HEK293 (cell line): ENCODE measurements at regions not wholly inside any gene's neighbourhood (a gene's known extent, or its start where the extent isn't known, plus 50 kb on each side); places are given as distances from the start of the nearest gene placed in this dataset.

Experiments
- CTCF ChIA-PET: fragments of 350-600 bp; formaldehyde crosslinking; extraction: SDS; loops from one replicate; lab custom pipeline; 2021; ENCODE audit warnings: antibody characterized with exemption; lab: Yijun Ruan, JAX
- POLR2A ChIA-PET: fragments of 300-600 bp; formaldehyde crosslinking; extraction: SDS; loops from one replicate; lab custom pipeline; 2020; ENCODE audit warnings: antibody characterized with exemption, inconsistent platforms; lab: Yijun Ruan, JAX
- H3K27ac ChIP-seq: fragments of 200-500 bp; sonication (Bioruptor generic); 2 replicates; pipeline ENCODE4 v1.5.1; 2014; ENCODE audit warnings: low read depth, low read length, control low read depth, inconsistent platforms; ENCODE audit errors: extremely low read depth
- H3K36me3 ChIP-seq, 2 experiments: fragments of 200-500 bp in 1 of 2; sonication (Bioruptor generic) in 1 of 2; 1 replicate in 1 of 2; 2 replicates in 1 of 2; pipeline ENCODE4 v1.5.1; 2014 to 2017; ENCODE audit warnings: inconsistent platforms in 2 of 2, low read length in 2 of 2; ENCODE audit not compliant: control insufficient read depth in 2 of 2, insufficient read depth in 1 of 2
- H3K4me1 ChIP-seq: fragments of 200-500 bp; sonication (Bioruptor generic); 2 replicates; pipeline ENCODE4 v1.5.1; 2014; ENCODE audit warnings: mild to moderate bottlenecking, low read length, inconsistent platforms; ENCODE audit not compliant: control insufficient read depth, insufficient read depth
- H3K4me3 ChIP-seq: 2 replicates; pipeline ENCODE4 v1.5.1; 2011; ENCODE audit warnings: low read depth, mild to moderate bottlenecking, control low read depth, low read length, moderate library complexity
- H3K9me3 ChIP-seq: fragments of 200-500 bp; sonication (Bioruptor generic); 2 replicates; pipeline ENCODE4 v1.5.1; 2014; ENCODE audit warnings: low read depth, low read length, inconsistent platforms; ENCODE audit not compliant: control insufficient read depth, insufficient read depth
- RBAK ChIP-seq: fragments of 450-650 bp; formaldehyde crosslinking; IDR thresholded peaks from 2 replicates; pipeline ENCODE4 v1.5.1; 2016; ENCODE audit warnings: missing biosample characterization, missing genetic modification characterization
- REPIN1 ChIP-seq: fragments of 450-650 bp; formaldehyde crosslinking; IDR thresholded peaks from 2 replicates; pipeline ENCODE4 v1.5.1; 2017; ENCODE audit warnings: missing biosample characterization, missing genetic modification characterization, low read depth
- ZBTB49 ChIP-seq: fragments of 450-650 bp; formaldehyde crosslinking; IDR thresholded peaks from 2 replicates; pipeline ENCODE4 v1.5.1; 2016; ENCODE audit warnings: missing biosample characterization, missing genetic modification characterization, low read depth
- ZNF10 ChIP-seq: fragments of 450-650 bp; formaldehyde crosslinking; IDR thresholded peaks from 2 replicates; pipeline ENCODE4 v1.5.1; 2017; ENCODE audit warnings: missing biosample characterization, missing genetic modification characterization
- ZNF112 ChIP-seq: fragments of 450-650 bp; formaldehyde crosslinking; IDR thresholded peaks from 2 replicates; pipeline ENCODE4 v1.5.0; 2017; ENCODE audit warnings: missing biosample characterization, missing genetic modification characterization
- ZNF138 ChIP-seq: fragments of 450-650 bp; formaldehyde crosslinking; IDR thresholded peaks from 2 replicates; pipeline ENCODE4 v1.5.1; 2016; ENCODE audit warnings: missing biosample characterization, missing genetic modification characterization, borderline replicate concordance
- ZNF140 ChIP-seq: fragments of 450-650 bp; formaldehyde crosslinking; IDR thresholded peaks from 2 replicates; pipeline ENCODE4 v1.5.1; 2016; ENCODE audit warnings: missing biosample characterization, missing genetic modification characterization
- ZNF266 ChIP-seq: fragments of 450-650 bp; formaldehyde crosslinking; IDR thresholded peaks from 2 replicates; pipeline ENCODE4 v1.5.1; 2016; ENCODE audit warnings: missing biosample characterization, missing genetic modification characterization, low read depth
- ZNF341 ChIP-seq: fragments of 450-650 bp; formaldehyde crosslinking; IDR thresholded peaks from 2 replicates; pipeline ENCODE4; 2016; ENCODE audit warnings: low read depth, missing biosample characterization, missing genetic modification characterization
- ZNF394 ChIP-seq: fragments of 450-650 bp; formaldehyde crosslinking; IDR thresholded peaks from 2 replicates; pipeline ENCODE4 v1.5.1; 2016; ENCODE audit warnings: missing biosample characterization, missing genetic modification characterization, mild to moderate bottlenecking, moderate library complexity, borderline replicate concordance
- ZNF48 ChIP-seq: fragments of 450-650 bp; formaldehyde crosslinking; IDR thresholded peaks from 2 replicates; pipeline ENCODE4 v1.5.1; 2016; ENCODE audit warnings: missing biosample characterization, missing genetic modification characterization
- ZNF530 ChIP-seq: fragments of 450-650 bp; formaldehyde crosslinking; IDR thresholded peaks from 2 replicates; pipeline ENCODE4 v1.5.1; 2016; ENCODE audit warnings: low read depth, missing biosample characterization, missing genetic modification characterization
- ZNF624 ChIP-seq: fragments of 450-650 bp; formaldehyde crosslinking; IDR thresholded peaks from 2 replicates; pipeline ENCODE4 v1.5.1; 2017; ENCODE audit warnings: missing biosample characterization, missing genetic modification characterization
- ZNF654 ChIP-seq: fragments of 450-650 bp; formaldehyde crosslinking; IDR thresholded peaks from 2 replicates; pipeline ENCODE4 v1.5.1; 2016; ENCODE audit warnings: low read depth, missing biosample characterization, missing genetic modification characterization
- ZNF747 ChIP-seq: fragments of 450-650 bp; formaldehyde crosslinking; IDR thresholded peaks from 2 replicates; pipeline ENCODE4 v1.5.1; 2016; ENCODE audit warnings: missing biosample characterization, missing genetic modification characterization
- ZNF785 ChIP-seq: fragments of 450-650 bp; formaldehyde crosslinking; IDR thresholded peaks from 2 replicates; pipeline ENCODE4 v1.5.1; 2016; ENCODE audit warnings: missing biosample characterization, missing genetic modification characterization
- ZSCAN5A ChIP-seq: fragments of 450-650 bp; formaldehyde crosslinking; IDR thresholded peaks from 2 replicates; pipeline ENCODE4 v1.5.1; 2016; ENCODE audit warnings: missing biosample characterization, missing genetic modification characterization
- TF ChIP-seq, protein P1 (sequence below): fragments of 450-650 bp; formaldehyde crosslinking; IDR thresholded peaks from 2 replicates; pipeline ENCODE4 v1.5.1; 2016; ENCODE audit warnings: missing biosample characterization, missing genetic modification characterization
- TF ChIP-seq, protein P2 (sequence below): fragments of 450-650 bp; formaldehyde crosslinking; conservative IDR thresholded peaks from 2 replicates; pipeline ENCODE4 v1.5.1; 2016; ENCODE audit warnings: low read depth, missing biosample characterization, missing genetic modification characterization

DNA sequence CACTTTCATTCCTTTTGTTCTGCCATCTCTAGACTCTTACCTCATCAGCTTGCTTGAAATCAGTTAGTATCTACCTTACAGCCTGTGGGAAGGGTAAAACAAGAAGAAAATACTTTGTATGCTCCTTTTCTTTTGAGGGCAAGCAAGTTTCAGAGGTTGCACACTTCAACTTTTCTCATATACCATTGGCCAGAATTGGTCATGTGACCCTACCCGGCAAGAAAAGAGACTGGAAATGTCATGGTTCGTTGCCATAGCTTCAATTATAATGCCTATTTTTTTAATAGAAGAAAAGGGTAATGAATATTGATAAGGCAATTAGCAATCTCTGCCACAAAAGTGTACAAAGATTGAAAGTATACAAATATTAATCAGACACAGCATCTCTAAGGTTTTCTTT is 346.7 kb upstream of the TACR3 start (continued):
- no peak for TF ChIP-seq ZNF48
- no peak for TF ChIP-seq RBAK (tag by site-specific recombination)
- no peak for TF ChIP-seq ZNF138
- no peak for TF ChIP-seq ZNF747 (tag by site-specific recombination)
- TF ChIP-seq ZNF112 (tag by site-specific recombination): no peak
- no peak for TF ChIP-seq ZNF10

DNA sequence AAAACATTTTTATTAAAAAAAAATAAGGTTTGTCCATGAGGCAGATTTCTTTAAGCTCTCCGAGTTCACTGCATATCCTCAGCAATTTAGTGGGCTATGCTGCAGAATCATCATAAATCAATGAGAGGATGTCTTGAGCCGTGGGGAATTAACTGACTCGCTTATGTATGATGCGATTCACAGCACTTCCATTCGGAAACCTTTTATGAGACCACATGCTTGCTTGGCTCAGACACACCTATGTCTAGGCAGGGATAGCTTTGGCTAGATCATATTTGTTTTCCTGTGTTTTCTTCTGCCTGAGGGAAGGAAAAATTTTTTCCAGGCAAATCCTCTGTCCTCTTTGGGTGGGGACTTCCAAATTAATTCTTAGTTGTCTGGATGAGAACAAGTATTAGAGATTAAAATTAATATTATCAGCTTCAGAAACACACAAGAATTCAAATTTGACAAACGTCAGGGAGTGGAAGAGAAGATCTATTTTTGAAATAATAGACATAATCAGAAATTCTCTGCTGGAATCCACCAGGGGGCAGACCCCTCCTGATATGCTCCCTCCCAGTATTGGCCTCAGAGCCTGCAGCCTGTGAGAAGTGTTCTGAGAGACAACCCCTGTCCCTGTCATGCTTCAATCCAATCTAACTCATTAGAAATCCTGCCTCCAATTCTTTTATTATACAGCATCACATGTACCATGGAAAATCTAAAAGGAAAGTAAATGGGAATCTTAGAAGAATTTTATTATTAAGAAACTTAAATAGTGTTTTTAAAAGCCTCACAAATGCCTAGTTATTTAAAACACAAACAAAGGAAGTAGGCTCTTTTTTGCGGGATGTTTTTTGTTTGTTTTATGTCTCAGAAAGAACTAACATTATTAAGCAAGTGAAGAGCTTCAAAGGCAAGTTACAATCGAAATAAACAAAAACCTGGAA is 345.1 kb upstream of the TACR3 start:
- Histone ChIP-seq H3K4me3 (no peak overlapping the region), H3K4me1 (no peaks in the 10 kb centered on the region), H3K36me3 (no peaks in the 10 kb centered on the region), H3K27ac (no peak overlapping the region), H3K9me3 (no peaks in the 10 kb centered on the region)
- ChIA-PET POLR2A (no interaction called here), CTCF (interaction anchor here (0.6 to 1.6 kb wide), 11 partner anchors 8 to 1409 kb away, joined by 3 to 8 read pairs (median 3); partner anchors contain the start of gene PPA2)
- TF ChIP-seq ZNF341: no peak
- TF ChIP-seq ZNF654 (tag by site-specific recombination): peak; percentile 26; the same call in 1 of the 2 replicates

GRCh38 chr4:104063341-104063740 is 343.6 kb upstream of the TACR3 start:
- Histone ChIP-seq H3K9me3 (no peaks in the 10 kb centered on the region), H3K36me3 (no peaks in the 10 kb centered on the region), H3K4me3 (no peak overlapping the region), H3K4me1 (no peaks in the 10 kb centered on the region)
- ChIA-PET CTCF (no interaction called here), POLR2A (no interaction called here)
- TF ChIP-seq, protein P1, sequence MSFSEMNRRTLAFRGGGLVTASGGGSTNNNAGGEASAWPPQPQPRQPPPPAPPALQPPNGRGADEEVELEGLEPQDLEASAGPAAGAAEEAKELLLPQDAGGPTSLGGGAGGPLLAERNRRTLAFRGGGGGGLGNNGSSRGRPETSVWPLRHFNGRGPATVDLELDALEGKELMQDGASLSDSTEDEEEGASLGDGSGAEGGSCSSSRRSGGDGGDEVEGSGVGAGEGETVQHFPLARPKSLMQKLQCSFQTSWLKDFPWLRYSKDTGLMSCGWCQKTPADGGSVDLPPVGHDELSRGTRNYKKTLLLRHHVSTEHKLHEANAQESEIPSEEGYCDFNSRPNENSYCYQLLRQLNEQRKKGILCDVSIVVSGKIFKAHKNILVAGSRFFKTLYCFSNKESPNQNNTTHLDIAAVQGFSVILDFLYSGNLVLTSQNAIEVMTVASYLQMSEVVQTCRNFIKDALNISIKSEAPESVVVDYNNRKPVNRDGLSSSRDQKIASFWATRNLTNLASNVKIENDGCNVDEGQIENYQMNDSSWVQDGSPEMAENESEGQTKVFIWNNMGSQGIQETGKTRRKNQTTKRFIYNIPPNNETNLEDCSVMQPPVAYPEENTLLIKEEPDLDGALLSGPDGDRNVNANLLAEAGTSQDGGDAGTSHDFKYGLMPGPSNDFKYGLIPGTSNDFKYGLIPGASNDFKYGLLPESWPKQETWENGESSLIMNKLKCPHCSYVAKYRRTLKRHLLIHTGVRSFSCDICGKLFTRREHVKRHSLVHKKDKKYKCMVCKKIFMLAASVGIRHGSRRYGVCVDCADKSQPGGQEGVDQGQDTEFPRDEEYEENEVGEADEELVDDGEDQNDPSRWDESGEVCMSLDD (tag by site-specific recombination): no peak
- TF ChIP-seq ZNF530 (no peak), ZNF785 (tag by site-specific recombination) (no peak), ZSCAN5A (tag by site-specific recombination) (no peak), ZNF624 (tag by site-specific recombination) (no peak)
- TF ChIP-seq, all 188 proteins: peak for 0
- no peak overlapping the region for H3K27ac ChIP-seq

DNA sequence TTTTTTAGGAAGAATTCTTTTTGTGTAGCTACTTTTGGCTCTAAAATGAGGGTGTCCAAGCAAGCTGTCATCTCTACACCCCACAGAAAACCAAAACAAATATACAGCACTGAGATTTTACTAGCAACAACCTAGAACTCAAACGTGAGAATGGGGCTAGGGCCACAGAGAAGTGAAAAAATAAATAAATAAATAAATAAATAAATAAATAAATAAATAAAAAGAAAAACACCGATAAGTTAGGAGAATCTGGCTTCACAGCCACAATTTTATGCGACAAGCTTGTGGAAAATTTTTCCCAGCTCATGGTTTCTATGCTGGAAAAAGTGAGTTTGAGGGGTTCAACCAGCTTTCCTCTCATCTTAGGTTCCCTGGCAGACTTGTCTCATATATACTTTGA is 324.6 kb upstream of the TACR3 start:
- no peaks in the 10 kb centered on the region for H3K4me1 ChIP-seq
- no peaks in the 10 kb centered on the region for H3K36me3 ChIP-seq
- no peak overlapping the region for H3K4me3 ChIP-seq
- ChIA-PET CTCF (no interaction called here), POLR2A (no interaction called here)
- H3K27ac ChIP-seq: no peak overlapping the region
- no peaks in the 10 kb centered on the region for H3K9me3 ChIP-seq
- no peak for TF ChIP-seq ZNF747 (tag by site-specific recombination)
- 0 out of 2 replicates have a peak, but pooled peaks have one; percentile 18 for TF ChIP-seq ZNF140
- TF ChIP-seq ZNF266 (tag by site-specific recombination): peak; percentile 49; the same call in 1 of the 2 replicates
- TF ChIP-seq, protein P2, sequence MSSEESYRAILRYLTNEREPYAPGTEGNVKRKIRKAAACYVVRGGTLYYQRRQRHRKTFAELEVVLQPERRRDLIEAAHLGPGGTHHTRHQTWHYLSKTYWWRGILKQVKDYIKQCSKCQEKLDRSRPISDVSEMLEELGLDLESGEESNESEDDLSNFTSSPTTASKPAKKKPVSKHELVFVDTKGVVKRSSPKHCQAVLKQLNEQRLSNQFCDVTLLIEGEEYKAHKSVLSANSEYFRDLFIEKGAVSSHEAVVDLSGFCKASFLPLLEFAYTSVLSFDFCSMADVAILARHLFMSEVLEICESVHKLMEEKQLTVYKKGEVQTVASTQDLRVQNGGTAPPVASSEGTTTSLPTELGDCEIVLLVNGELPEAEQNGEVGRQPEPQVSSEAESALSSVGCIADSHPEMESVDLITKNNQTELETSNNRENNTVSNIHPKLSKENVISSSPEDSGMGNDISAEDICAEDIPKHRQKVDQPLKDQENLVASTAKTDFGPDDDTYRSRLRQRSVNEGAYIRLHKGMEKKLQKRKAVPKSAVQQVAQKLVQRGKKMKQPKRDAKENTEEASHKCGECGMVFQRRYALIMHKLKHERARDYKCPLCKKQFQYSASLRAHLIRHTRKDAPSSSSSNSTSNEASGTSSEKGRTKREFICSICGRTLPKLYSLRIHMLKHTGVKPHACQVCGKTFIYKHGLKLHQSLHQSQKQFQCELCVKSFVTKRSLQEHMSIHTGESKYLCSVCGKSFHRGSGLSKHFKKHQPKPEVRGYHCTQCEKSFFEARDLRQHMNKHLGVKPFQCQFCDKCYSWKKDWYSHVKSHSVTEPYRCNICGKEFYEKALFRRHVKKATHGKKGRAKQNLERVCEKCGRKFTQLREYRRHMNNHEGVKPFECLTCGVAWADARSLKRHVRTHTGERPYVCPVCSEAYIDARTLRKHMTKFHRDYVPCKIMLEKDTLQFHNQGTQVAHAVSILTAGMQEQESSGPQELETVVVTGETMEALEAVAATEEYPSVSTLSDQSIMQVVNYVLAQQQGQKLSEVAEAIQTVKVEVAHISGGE (tag by site-specific recombination): peak; percentile 55
- no peak for TF ChIP-seq ZBTB49 (tag by site-specific recombination)
- peak; percentile 77; the same call in 1 of the 2 replicates for TF ChIP-seq ZNF394 (tag by site-specific recombination)
- TF ChIP-seq REPIN1 (tag by site-specific recombination): no peak
